ENCODE measurements at regions not wholly inside any gene's neighbourhood (a gene's known extent, or its start where the extent isn't known, plus 50 kb on each side); places are given as distances from the start of the nearest gene placed in this dataset.

- H3K9ac ChIP-seq (ENCODE audit: low read length in 3 of 3): no peak overlapping the region
- DNase-seq (peak in 2 of 5 donors; percentile 51 to 66), FAIRE-seq (no peak)
- TF ChIP-seq, protein P1, sequence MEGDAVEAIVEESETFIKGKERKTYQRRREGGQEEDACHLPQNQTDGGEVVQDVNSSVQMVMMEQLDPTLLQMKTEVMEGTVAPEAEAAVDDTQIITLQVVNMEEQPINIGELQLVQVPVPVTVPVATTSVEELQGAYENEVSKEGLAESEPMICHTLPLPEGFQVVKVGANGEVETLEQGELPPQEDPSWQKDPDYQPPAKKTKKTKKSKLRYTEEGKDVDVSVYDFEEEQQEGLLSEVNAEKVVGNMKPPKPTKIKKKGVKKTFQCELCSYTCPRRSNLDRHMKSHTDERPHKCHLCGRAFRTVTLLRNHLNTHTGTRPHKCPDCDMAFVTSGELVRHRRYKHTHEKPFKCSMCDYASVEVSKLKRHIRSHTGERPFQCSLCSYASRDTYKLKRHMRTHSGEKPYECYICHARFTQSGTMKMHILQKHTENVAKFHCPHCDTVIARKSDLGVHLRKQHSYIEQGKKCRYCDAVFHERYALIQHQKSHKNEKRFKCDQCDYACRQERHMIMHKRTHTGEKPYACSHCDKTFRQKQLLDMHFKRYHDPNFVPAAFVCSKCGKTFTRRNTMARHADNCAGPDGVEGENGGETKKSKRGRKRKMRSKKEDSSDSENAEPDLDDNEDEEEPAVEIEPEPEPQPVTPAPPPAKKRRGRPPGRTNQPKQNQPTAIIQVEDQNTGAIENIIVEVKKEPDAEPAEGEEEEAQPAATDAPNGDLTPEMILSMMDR (IDR thresholded peaks at IDR 0.05; ENCODE audit: borderline replicate concordance, extremely low read depth, insufficient read depth): no peak
- peaks cover 0 to 4% (median 2%) of the 10 kb centered on the region in 3 donors for H3K4me1 ChIP-seq (ENCODE audit: control insufficient read depth in 2 of 3, insufficient read depth in 2 of 3, low read depth in 1 of 3, low read length in 3 of 3)
- intact Hi-C loops (cut with DNase I): no loop called here
- H3K36me3 ChIP-seq (ENCODE audit: control insufficient read depth in 2 of 3, insufficient read depth in 3 of 3, low read length in 3 of 3): no peaks in the 10 kb centered on the region
- no peak overlapping the region for H3K4me3 ChIP-seq (ENCODE audit: low read length in 3 of 3)
- no peak overlapping the region for H3K27ac ChIP-seq (ENCODE audit: low read depth in 2 of 2, low read length in 2 of 2)
- H3K27me3 ChIP-seq (ENCODE audit: control insufficient read depth, insufficient read depth, low read length): no peaks in the 10 kb centered on the region
- H3K9me3 ChIP-seq (ENCODE audit: control insufficient read depth in 2 of 3, insufficient read depth in 1 of 3, low read length in 3 of 3): no peaks in the 10 kb centered on the region
These were observed 59.4 kb downstream of the EBLN1 start for GRCh38 chr10:22158426-22158825.

GRCh38 chr10:22156750-22157149, 61.1 kb downstream of the EBLN1 start:
- Histone ChIP-seq H3K9me3 (ENCODE audit: control insufficient read depth in 2 of 3, insufficient read depth in 1 of 3, low read length in 3 of 3) (no peaks in the 10 kb centered on the region), H3K36me3 (ENCODE audit: control insufficient read depth in 2 of 3, insufficient read depth in 3 of 3, low read length in 3 of 3) (no peaks in the 10 kb centered on the region), H3K27ac (ENCODE audit: low read depth in 2 of 2, low read length in 2 of 2) (no peak overlapping the region), H3K27me3 (ENCODE audit: control insufficient read depth, insufficient read depth, low read length) (no peaks in the 10 kb centered on the region), H3K4me1 (ENCODE audit: control insufficient read depth in 2 of 3, insufficient read depth in 2 of 3, low read depth in 1 of 3, low read length in 3 of 3) (peaks cover 0 to 4% (median 2%) of the 10 kb centered on the region in 3 donors), H3K4me3 (ENCODE audit: low read length in 3 of 3) (no peak overlapping the region), H3K9ac (ENCODE audit: low read length in 3 of 3) (no peak overlapping the region)
- intact Hi-C loops (cut with DNase I): no loop called here
- no peak for FAIRE-seq
- DNase-seq: no peak
- TF ChIP-seq, protein P1 (IDR thresholded peaks at IDR 0.05; ENCODE audit: borderline replicate concordance, extremely low read depth, insufficient read depth): no peak

DNA sequence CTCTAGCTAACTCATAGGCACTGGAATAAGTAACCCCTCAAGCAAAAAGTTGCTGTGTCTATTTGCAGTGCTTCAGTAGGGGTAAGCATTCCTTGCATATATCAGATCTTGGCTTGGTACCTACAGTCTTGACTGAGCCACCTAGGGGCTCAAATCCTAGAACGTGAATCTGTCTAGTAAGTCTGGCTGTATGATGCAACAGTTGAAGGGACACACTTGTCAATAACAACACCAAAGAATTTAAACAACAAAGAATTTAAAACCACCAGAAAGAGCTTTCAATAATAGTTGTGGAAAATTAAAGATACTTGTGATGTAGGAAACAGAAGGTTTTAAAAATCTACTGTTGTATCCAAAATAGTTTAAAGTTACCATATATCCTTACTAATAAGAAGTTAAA, 65.4 kb downstream of the EBLN1 start:
- TF ChIP-seq, protein P1 (IDR thresholded peaks at IDR 0.05; ENCODE audit: borderline replicate concordance, extremely low read depth, insufficient read depth): no peak
- intact Hi-C loops (cut with DNase I): no loop called here
- FAIRE-seq: no peak

DNA sequence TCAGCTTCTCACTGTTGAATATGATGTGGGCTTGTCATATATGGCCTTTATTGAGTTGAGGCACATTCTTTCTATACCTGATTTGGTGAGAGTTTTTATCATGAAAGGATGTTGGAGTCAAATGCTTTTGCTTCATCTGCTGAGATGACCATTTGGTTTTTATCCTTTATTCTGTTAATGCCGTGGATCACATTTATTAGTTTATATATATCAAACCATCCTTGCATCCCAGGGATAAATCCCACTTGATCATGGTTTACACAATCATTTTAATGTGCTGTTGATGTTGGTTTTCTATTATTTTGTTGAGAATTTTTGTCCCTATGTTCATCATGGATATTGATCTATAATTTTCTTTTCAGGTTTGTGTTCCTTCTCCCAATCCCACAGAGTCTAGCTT, 67.0 kb downstream of the EBLN1 start:
- Histone ChIP-seq H3K36me3 (ENCODE audit: control insufficient read depth in 2 of 3, insufficient read depth in 3 of 3, low read length in 3 of 3) (no peaks in the 10 kb centered on the region), H3K9ac (ENCODE audit: low read length in 3 of 3) (no peak overlapping the region), H3K27ac (ENCODE audit: low read depth in 2 of 2, low read length in 2 of 2) (no peak overlapping the region), H3K4me3 (ENCODE audit: low read length in 3 of 3) (no peak overlapping the region), H3K4me1 (ENCODE audit: control insufficient read depth in 2 of 3, insufficient read depth in 2 of 3, low read depth in 1 of 3, low read length in 3 of 3) (no peaks in the 10 kb centered on the region), H3K27me3 (ENCODE audit: control insufficient read depth, insufficient read depth, low read length) (no peaks in the 10 kb centered on the region), H3K9me3 (ENCODE audit: control insufficient read depth in 2 of 3, insufficient read depth in 1 of 3, low read length in 3 of 3) (no peaks in the 10 kb centered on the region)
- FAIRE-seq (no peak), DNase-seq (no peak)
- TF ChIP-seq, protein P1 (IDR thresholded peaks at IDR 0.05; ENCODE audit: borderline replicate concordance, extremely low read depth, insufficient read depth): no peak
- intact Hi-C loops (cut with DNase I): no loop called here

More for the DNA sequence above, 65.4 kb downstream of the EBLN1 start:
- Histone ChIP-seq H3K9me3 (ENCODE audit: control insufficient read depth in 2 of 3, insufficient read depth in 1 of 3, low read length in 3 of 3) (no peaks in the 10 kb centered on the region), H3K4me3 (ENCODE audit: low read length in 3 of 3) (no peak overlapping the region), H3K27ac (ENCODE audit: low read depth in 2 of 2, low read length in 2 of 2) (no peak overlapping the region), H3K36me3 (ENCODE audit: control insufficient read depth in 2 of 3, insufficient read depth in 3 of 3, low read length in 3 of 3) (no peaks in the 10 kb centered on the region), H3K4me1 (ENCODE audit: control insufficient read depth in 2 of 3, insufficient read depth in 2 of 3, low read depth in 1 of 3, low read length in 3 of 3) (no peaks in the 10 kb centered on the region), H3K27me3 (ENCODE audit: control insufficient read depth, insufficient read depth, low read length) (no peaks in the 10 kb centered on the region), H3K9ac (ENCODE audit: low read length in 3 of 3) (no peak overlapping the region)
- DNase-seq: no peak
